Brain microvascular endothelial cell (primary cell): ENCODE measurements at regions not wholly inside any gene's neighbourhood (a gene's known extent, or its start where the extent isn't known, plus 50 kb on each side); places are given as distances from the start of the nearest gene placed in this dataset.

Source experiments
- DNase-seq: peaks from one replicate; pipeline ENCODE4 v3.0.0-alpha.2; 2020
- H3K27ac ChIP-seq: fragments of 250-450 bp; sonication (Bioruptor Pico); 2 replicates; pipeline ENCODE4 v1.5.1; 2020; ENCODE audit warnings: mild to moderate bottlenecking, moderate library complexity
- H3K27me3 ChIP-seq: fragments of 250-450 bp; sonication (Bioruptor Pico); replicated peaks from 2 replicates; pipeline ENCODE4 v1.5.1; 2020; ENCODE audit warnings: mild to moderate bottlenecking
- H3K36me3 ChIP-seq: fragments of 250-450 bp; sonication (Bioruptor Pico); replicated peaks from 2 replicates; pipeline ENCODE4 v1.5.1; 2020; ENCODE audit warnings: mild to moderate bottlenecking
- H3K4me3 ChIP-seq: 2 replicates; pipeline ENCODE4 v1.5.1; 2011; ENCODE audit warnings: low read depth, mild to moderate bottlenecking, control low read depth, low read length, moderate library complexity
- in situ Hi-C: cut with HindIII; loops from 2 replicates; pipeline ENCODE4 v1.10.0; 2017; ENCODE audit warnings: low sequenced_read_pairs, low pct_ligation_motif_present
- TF ChIP-seq, protein P1 (sequence below): IDR thresholded peaks from 2 replicates; pipeline ENCODE4 v1.5.1; 2011; ENCODE audit warnings: low read depth, mild to moderate bottlenecking, moderate library complexity, low read length, control low read depth, inconsistent platforms; ENCODE audit errors: missing control alignments

DNA sequence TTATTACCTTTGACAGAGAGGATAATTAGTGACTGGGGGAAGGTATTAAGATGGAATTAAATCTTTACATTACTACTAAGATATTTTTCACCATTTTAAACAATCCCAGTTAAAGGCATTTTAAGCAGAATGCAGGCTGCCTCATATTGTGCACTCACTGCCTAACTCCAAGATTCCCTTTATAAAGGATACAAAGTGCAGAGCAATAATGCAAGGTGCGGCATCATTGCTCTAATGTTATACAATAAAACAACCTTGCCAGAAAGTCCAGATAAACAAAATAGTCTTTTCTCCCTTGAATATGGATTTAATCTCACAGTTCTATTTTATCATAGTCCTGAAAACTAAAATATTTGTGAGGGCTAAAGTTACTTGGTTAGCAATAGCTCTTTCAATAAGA, 1031.6 kb upstream of the SEMA6D start:
- TF ChIP-seq, protein P1, sequence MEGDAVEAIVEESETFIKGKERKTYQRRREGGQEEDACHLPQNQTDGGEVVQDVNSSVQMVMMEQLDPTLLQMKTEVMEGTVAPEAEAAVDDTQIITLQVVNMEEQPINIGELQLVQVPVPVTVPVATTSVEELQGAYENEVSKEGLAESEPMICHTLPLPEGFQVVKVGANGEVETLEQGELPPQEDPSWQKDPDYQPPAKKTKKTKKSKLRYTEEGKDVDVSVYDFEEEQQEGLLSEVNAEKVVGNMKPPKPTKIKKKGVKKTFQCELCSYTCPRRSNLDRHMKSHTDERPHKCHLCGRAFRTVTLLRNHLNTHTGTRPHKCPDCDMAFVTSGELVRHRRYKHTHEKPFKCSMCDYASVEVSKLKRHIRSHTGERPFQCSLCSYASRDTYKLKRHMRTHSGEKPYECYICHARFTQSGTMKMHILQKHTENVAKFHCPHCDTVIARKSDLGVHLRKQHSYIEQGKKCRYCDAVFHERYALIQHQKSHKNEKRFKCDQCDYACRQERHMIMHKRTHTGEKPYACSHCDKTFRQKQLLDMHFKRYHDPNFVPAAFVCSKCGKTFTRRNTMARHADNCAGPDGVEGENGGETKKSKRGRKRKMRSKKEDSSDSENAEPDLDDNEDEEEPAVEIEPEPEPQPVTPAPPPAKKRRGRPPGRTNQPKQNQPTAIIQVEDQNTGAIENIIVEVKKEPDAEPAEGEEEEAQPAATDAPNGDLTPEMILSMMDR, result no peak
- no peak for DNase-seq

DNA sequence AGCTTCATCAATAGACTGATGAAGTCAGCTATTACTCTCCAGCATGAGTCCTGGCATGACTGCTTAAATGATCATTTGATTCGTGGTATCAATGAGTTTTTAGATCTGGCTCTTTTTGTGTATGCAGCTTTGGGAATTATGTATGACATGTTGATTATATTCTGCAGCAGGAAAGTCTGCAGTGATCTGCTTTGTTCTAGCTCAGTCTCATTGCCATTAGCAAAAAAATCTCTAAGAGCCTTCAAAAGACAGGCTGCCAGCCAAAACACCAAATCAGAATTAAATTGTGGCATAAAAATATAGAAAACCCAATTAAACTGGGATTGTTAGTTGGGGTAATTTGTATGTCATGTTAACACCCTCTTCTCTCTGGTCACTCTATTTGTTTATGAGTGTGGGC, 1021.0 kb upstream of the SEMA6D start:
- Histone ChIP-seq H3K27me3 (no peaks in the 10 kb centered on the region), H3K4me3 (no peak overlapping the region), H3K36me3 (no peaks in the 10 kb centered on the region), H3K27ac (no peak overlapping the region)
- in situ Hi-C loops, result no loop called here
- no peak for DNase-seq
- TF ChIP-seq, protein P1, result no peak

More for the DNA sequence above, 1031.6 kb upstream of the SEMA6D start:
- no peaks in the 10 kb centered on the region for H3K36me3 ChIP-seq
- no peak overlapping the region for H3K27ac ChIP-seq
- H3K27me3 ChIP-seq, result no peaks in the 10 kb centered on the region
- in situ Hi-C loops, result no loop called here
- no peak overlapping the region for H3K4me3 ChIP-seq

DNA sequence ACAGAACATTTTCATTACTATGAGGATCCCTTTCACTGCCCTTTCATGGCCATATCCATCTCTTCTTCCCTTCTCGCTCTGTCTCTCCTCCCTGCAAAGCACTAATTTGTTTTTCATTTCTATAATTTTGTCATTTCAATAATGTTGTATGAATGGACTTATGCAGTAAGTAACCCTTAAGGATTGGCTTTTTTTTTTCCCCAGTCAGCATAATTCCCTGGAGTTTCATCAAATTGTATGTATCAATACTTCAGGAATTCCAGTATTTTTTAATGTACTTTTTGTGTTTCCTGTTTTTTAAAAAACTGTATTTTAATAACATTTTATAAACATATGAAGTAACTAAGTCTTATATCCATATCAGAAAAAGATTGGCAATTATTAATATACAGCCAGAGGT, 1016.0 kb upstream of the SEMA6D start:
- in situ Hi-C loops, result no loop called here
- no peak overlapping the region for H3K27ac ChIP-seq

DNA sequence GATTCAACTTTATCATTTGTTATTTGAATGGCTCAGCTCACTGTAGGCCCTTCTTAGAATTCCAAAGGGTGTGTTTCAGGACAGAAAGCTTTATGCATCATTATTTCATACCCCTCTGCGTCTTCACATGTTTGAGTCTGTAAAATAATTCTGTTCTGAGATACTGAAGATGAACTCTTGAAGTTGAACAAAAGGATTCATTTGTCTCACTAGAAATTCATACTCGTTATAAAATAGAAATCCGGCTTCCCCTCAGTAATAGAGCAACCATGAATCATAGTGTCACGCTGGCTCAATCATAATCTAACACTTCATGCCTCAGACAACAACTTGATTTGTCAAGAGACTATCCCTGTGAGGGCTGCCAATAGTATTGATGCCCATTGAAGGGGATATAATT, 1015.4 kb upstream of the SEMA6D start:
- in situ Hi-C loops, result no loop called here
- TF ChIP-seq, protein P1, result no peak
- Histone ChIP-seq H3K27me3 (no peaks in the 10 kb centered on the region), H3K4me3 (no peak overlapping the region), H3K27ac (no peak overlapping the region), H3K36me3 (no peaks in the 10 kb centered on the region)
- DNase-seq, result no peak

More for the DNA sequence above, 1016.0 kb upstream of the SEMA6D start:
- Histone ChIP-seq H3K36me3 (no peaks in the 10 kb centered on the region), H3K4me3 (no peak overlapping the region), H3K27me3 (no peaks in the 10 kb centered on the region)
- DNase-seq, result no peak
- TF ChIP-seq, protein P1, result no peak

DNA sequence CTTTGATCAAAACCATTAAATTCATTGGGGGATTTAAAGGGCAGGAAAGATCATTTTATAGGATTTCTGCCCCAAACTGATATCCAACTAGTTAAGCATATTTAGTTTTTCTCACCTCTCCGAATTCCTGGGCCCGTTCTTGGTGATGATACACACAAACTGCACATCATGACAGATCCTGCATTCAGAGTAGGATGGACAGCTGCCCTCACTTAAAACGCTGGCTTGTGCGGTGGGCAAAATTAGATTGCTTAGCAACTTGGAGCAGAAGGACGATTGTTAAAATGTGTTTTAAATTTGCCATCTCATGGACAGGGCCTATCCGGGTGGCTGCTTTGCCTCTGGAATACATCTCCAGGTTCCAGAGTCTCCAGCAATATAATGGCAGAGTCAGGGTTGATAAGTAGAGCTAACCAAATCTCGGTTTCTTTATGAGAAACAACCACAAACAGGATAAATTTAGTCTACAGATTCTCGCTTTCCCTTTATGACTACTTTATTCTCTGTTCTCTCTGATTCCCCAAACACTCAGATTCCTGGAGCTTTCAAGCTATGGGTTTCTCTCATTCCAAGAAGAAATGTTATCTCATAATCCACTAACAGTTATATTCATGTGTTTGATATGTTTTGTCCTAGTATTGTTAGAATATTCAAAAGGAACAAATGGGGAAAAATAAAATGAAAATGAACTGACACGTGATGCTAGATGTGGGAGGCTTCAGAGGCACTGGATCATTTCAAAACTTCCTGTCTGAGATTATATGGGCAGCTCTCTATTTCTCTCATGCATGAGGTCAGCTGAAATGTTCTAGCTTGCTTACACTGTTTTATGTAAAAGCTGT, 1014.1 kb upstream of the SEMA6D start:
- H3K36me3 ChIP-seq, result no peaks in the 10 kb centered on the region
- no peak for DNase-seq
- H3K27me3 ChIP-seq, result no peaks in the 10 kb centered on the region
- TF ChIP-seq, protein P1, result no peak
- H3K4me3 ChIP-seq, result no peak overlapping the region
- in situ Hi-C loops, result no loop called here
- no peak overlapping the region for H3K27ac ChIP-seq
